ENCODE measurements at regions not wholly inside any gene's neighbourhood (a gene's known extent, or its start where the extent isn't known, plus 50 kb on each side); places are given as distances from the start of the nearest gene placed in this dataset.

GRCh38 chr10:117632406-117632805 is 89.9 kb downstream of the EMX2 start:
- TF ChIP-seq CTCF (conservative IDR thresholded peaks at IDR 0.05; ENCODE audit: low read depth in 2 of 2) (no peak), EZH2 (IDR thresholded peaks at IDR 0.05; ENCODE audit: low read depth, unreplicated experiment) (no peak), POLR2AphosphoS5 (IDR thresholded peaks at IDR 0.05; ENCODE audit: low read depth) (no peak), ZNF114 (CRISPR knock-in tag; IDR thresholded peaks at IDR 0.05) (no peak), EZH2phosphoT487 (IDR thresholded peaks at IDR 0.05; ENCODE audit: unreplicated experiment) (no peak), REST (IDR thresholded peaks at IDR 0.05; ENCODE audit: unreplicated experiment) (no peak), STAT1 (IDR thresholded peaks at IDR 0.05; ENCODE audit: unreplicated experiment) (no peak), CREB1 (CRISPR knock-in tag; IDR thresholded peaks at IDR 0.05; ENCODE audit: low read depth) (no peak), ETS1 (IDR thresholded peaks at IDR 0.05) (no peak), NANOG (IDR thresholded peaks at IDR 0.05; ENCODE audit: borderline replicate concordance) (no peak)

Measured in GM23338 (cell line).